DOHH2 (cell line): ENCODE measurements at regions not wholly inside any gene's neighbourhood (a gene's known extent, or its start where the extent isn't known, plus 50 kb on each side); places are given as distances from the start of the nearest gene placed in this dataset.

Source experiments
- EZH2phosphoT487 ChIP-seq: fragments of 200-600 bp; sonication (generic); IDR thresholded peaks from 2 replicates; pipeline ENCODE4 v1.6.1; 2017; ENCODE audit warnings: borderline replicate concordance, mild to moderate bottlenecking, antibody characterized with exemption, low read length, moderate library complexity, mixed read lengths
- TF ChIP-seq, protein P1 (sequence below): fragments of 200-600 bp; sonication (generic); IDR thresholded peaks from one replicate; pipeline ENCODE4 v1.5.1; 2014; ENCODE audit warnings: antibody characterized with exemption, mild to moderate bottlenecking, low read depth, low read length; ENCODE audit not compliant: poor library complexity, severe bottlenecking

DNA sequence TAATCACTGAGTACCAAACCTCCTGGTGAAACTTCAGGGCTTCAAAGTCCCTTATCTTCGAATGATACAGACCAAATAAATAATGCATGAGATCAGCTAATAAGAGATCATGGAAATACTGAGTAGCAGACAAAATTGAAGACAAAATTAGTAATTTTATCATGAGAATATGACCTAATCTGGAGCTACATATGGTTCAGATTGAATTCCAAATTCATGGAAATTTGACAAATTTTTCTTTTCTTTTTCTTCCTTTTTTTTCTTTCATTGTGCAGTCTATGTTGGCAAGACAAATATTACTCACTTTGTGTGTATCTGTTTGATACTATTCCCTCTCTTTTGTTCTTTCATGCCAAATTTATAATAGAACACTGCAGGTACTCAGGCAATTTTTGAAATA is 218.1 kb upstream of the KCNJ16 start:
- TF ChIP-seq EZH2phosphoT487: no peak
- TF ChIP-seq, protein P1, sequence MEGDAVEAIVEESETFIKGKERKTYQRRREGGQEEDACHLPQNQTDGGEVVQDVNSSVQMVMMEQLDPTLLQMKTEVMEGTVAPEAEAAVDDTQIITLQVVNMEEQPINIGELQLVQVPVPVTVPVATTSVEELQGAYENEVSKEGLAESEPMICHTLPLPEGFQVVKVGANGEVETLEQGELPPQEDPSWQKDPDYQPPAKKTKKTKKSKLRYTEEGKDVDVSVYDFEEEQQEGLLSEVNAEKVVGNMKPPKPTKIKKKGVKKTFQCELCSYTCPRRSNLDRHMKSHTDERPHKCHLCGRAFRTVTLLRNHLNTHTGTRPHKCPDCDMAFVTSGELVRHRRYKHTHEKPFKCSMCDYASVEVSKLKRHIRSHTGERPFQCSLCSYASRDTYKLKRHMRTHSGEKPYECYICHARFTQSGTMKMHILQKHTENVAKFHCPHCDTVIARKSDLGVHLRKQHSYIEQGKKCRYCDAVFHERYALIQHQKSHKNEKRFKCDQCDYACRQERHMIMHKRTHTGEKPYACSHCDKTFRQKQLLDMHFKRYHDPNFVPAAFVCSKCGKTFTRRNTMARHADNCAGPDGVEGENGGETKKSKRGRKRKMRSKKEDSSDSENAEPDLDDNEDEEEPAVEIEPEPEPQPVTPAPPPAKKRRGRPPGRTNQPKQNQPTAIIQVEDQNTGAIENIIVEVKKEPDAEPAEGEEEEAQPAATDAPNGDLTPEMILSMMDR: no peak
